ENCODE measurements at regions not wholly inside any gene's neighbourhood (a gene's known extent, or its start where the extent isn't known, plus 50 kb on each side); places are given as distances from the start of the nearest gene placed in this dataset.
A peak's percentile ranks its signal among the peaks of the same experiment; 100 is the strongest.

- TF ChIP-seq BCLAF1 (IDR thresholded peaks at IDR 0.05; ENCODE audit: borderline replicate concordance in 1 of 2, control insufficient read depth in 1 of 2, low read depth in 2 of 2, low read length in 1 of 2), result 0 out of 4 replicates have a peak, but pooled peaks of 1 of the 2 experiments have one; percentile 24
- TF ChIP-seq, protein P1, sequence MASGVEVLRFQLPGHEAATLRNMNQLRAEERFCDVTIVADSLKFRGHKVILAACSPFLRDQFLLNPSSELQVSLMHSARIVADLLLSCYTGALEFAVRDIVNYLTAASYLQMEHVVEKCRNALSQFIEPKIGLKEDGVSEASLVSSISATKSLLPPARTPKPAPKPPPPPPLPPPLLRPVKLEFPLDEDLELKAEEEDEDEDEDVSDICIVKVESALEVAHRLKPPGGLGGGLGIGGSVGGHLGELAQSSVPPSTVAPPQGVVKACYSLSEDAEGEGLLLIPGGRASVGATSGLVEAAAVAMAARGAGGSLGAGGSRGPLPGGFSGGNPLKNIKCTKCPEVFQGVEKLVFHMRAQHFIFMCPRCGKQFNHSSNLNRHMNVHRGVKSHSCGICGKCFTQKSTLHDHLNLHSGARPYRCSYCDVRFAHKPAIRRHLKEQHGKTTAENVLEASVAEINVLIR (CRISPR knock-in tag; IDR thresholded peaks at IDR 0.05), result no peak
- no peak for TF ChIP-seq NFIX (CRISPR knock-in tag; IDR thresholded peaks at IDR 0.05; ENCODE audit: low read depth)
- no peak for TF ChIP-seq SNRNP70 (optimal IDR thresholded peaks at IDR 0.05; ENCODE audit: low read depth, low read length)
- TF ChIP-seq NFE2 (IDR thresholded peaks at IDR 0.05; ENCODE audit: low read depth), result peak; percentile 96
- no peak for TF ChIP-seq NR2C1 (IDR thresholded peaks at IDR 0.05)
- peak; percentile 50 for TF ChIP-seq NR2C1 (tag; IDR thresholded peaks at IDR 0.05)
- no peak for TF ChIP-seq SMAD2 (IDR thresholded peaks at IDR 0.05; ENCODE audit: low read depth, low read length)
- no peak for TF ChIP-seq SREBF2 (CRISPR knock-in tag; IDR thresholded peaks at IDR 0.05)
- TF ChIP-seq, protein P2, sequence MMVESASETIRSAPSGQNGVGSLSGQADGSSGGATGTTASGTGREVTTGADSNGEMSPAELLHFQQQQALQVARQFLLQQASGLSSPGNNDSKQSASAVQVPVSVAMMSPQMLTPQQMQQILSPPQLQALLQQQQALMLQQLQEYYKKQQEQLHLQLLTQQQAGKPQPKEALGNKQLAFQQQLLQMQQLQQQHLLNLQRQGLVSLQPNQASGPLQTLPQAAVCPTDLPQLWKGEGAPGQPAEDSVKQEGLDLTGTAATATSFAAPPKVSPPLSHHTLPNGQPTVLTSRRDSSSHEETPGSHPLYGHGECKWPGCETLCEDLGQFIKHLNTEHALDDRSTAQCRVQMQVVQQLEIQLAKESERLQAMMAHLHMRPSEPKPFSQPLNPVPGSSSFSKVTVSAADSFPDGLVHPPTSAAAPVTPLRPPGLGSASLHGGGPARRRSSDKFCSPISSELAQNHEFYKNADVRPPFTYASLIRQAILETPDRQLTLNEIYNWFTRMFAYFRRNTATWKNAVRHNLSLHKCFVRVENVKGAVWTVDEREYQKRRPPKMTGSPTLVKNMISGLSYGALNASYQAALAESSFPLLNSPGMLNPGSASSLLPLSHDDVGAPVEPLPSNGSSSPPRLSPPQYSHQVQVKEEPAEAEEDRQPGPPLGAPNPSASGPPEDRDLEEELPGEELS (CRISPR knock-in tag; IDR thresholded peaks at IDR 0.05; ENCODE audit: borderline replicate concordance), result no peak
- no peak for TF ChIP-seq ADNP (tag; IDR thresholded peaks at IDR 0.05)
- TF ChIP-seq TAL1 (IDR thresholded peaks at IDR 0.05), result no peak
- TF ChIP-seq DNMT1 (IDR thresholded peaks at IDR 0.05), result no peak
- TF ChIP-seq, protein P3, sequence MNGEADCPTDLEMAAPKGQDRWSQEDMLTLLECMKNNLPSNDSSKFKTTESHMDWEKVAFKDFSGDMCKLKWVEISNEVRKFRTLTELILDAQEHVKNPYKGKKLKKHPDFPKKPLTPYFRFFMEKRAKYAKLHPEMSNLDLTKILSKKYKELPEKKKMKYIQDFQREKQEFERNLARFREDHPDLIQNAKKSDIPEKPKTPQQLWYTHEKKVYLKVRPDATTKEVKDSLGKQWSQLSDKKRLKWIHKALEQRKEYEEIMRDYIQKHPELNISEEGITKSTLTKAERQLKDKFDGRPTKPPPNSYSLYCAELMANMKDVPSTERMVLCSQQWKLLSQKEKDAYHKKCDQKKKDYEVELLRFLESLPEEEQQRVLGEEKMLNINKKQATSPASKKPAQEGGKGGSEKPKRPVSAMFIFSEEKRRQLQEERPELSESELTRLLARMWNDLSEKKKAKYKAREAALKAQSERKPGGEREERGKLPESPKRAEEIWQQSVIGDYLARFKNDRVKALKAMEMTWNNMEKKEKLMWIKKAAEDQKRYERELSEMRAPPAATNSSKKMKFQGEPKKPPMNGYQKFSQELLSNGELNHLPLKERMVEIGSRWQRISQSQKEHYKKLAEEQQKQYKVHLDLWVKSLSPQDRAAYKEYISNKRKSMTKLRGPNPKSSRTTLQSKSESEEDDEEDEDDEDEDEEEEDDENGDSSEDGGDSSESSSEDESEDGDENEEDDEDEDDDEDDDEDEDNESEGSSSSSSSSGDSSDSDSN (IDR thresholded peaks at IDR 0.05; ENCODE audit: borderline replicate concordance in 1 of 2, low read depth in 2 of 2, low read length in 2 of 2), result no peak
- 0 out of 2 replicates have a peak, but pooled peaks have one; percentile 8 for TF ChIP-seq ZNF79 (CRISPR knock-in tag; IDR thresholded peaks at IDR 0.05; ENCODE audit: low read depth)
- TF ChIP-seq NFE2L1 (tag; IDR thresholded peaks at IDR 0.05; ENCODE audit: borderline replicate concordance, low read depth), result peak; percentile 64; the same call in 1 of the 2 replicates
- no peak for TF ChIP-seq HCFC1 (IDR thresholded peaks at IDR 0.05; ENCODE audit: low read depth, low read length)
- no peak for TF ChIP-seq FOXP1 (CRISPR knock-in tag; IDR thresholded peaks at IDR 0.05)
- no peak for TF ChIP-seq MCM2 (IDR thresholded peaks at IDR 0.05; ENCODE audit: low read depth)
Measured at GRCh38 chr1:212234431-212235395, 50.5 kb upstream of the PPP2R5A start (continued).
